Adrenal gland (tissue), 9 donors: ENCODE measurements at regions not wholly inside any gene's neighbourhood (a gene's known extent, or its start where the extent isn't known, plus 50 kb on each side); places are given as distances from the start of the nearest gene placed in this dataset.

ENCODE experiments used
- DNase-seq, 7 donors: peaks; one replicate each; pipeline ENCODE4 v3.0.0-alpha.2; 2019 to 2020
- H3K27ac ChIP-seq, 5 donors: fragments of 200-600 bp; sonication (generic) in 4 of 5; 1 replicate in 3 of 5; 2 replicates in 2 of 5; pipeline versions ENCODE4 v1.5.1 to v1.8.0; 2016 to 2020; ENCODE audit warnings: mild to moderate bottlenecking in 1 of 5
- H3K27me3 ChIP-seq: fragments of 200-600 bp; 2 replicates; pipeline ENCODE4 v1.8.0; 2021
- H3K36me3 ChIP-seq, 2 donors: fragments of 200-600 bp; replicated peaks in 1 of 2; 1 replicate in 1 of 2; 2 replicates in 1 of 2; pipeline versions ENCODE4 v1.5.1 to v1.8.0; 2018 to 2022
- H3K4me1 ChIP-seq, 2 donors: fragments of 200-600 bp; replicated peaks in 1 of 2; 1 replicate in 1 of 2; 2 replicates in 1 of 2; pipeline versions ENCODE4 v1.5.1 to v1.8.0; 2018 to 2021
- H3K4me3 ChIP-seq, 4 donors: fragments of 200-600 bp; sonication (generic) in 3 of 4; one replicate each; pipeline ENCODE4 v1.5.1; 2016 to 2018
- H3K9me3 ChIP-seq, 3 donors: fragments of 200-600 bp; sonication (generic) in 1 of 3; replicated peaks in 1 of 3; 1 replicate in 2 of 3; 2 replicates in 1 of 3; pipeline versions ENCODE4 v1.5.1 to v1.8.0; 2016 to 2021
- CTCF ChIP-seq, 6 experiments: fragments of 450-650 bp in 4 of 6; fragments of 200-600 bp in 2 of 6; sonication (generic) in 1 of 6; IDR thresholded peaks; 1 replicate in 5 of 6; 2 replicates in 1 of 6; pipeline versions ENCODE4 v1.5.1 to v1.8.0; 2016 to 2021; ENCODE audit warnings: antibody characterized with exemption in 6 of 6, mild to moderate bottlenecking in 2 of 6, moderate library complexity in 1 of 6
- POLR2A ChIP-seq, 2 donors: fragments of 450-650 bp; IDR thresholded peaks; one replicate each; pipeline ENCODE4 v1.6.1; 2017; ENCODE audit warnings: antibody characterized with exemption in 2 of 2, mild to moderate bottlenecking in 2 of 2, moderate library complexity in 1 of 2
- WGBS, 4 donors: extraction: QIAGEN DNeasy Blood & Tissue Kit in 2 of 4; methylation state at CpG; one replicate each; pipeline versions ENCODE4 v1.1.5 to v1.1.7; 2013 to 2017; 5-methylcytosine and 5-hydroxymethylcytosine counted together
- intact Hi-C, 2 donors: fragments of 100-400 bp; cut with DNase I; formaldehyde crosslinking; loops; one replicate each; pipeline versions ENCODE4 v1.14.1 to v1.15.0; 2022 to 2023
- donor health status: healthy with polysubstance abuse.
- donor health status: Bipolar disorder and iron deficiency.
- donor health status: DM: yes; HTN: yes; CAD: no.
- donor health status: DM: no; HTN: no; CAD: no.
- donor health status: DM: no; HTN: no; CAD: no.

DNA sequence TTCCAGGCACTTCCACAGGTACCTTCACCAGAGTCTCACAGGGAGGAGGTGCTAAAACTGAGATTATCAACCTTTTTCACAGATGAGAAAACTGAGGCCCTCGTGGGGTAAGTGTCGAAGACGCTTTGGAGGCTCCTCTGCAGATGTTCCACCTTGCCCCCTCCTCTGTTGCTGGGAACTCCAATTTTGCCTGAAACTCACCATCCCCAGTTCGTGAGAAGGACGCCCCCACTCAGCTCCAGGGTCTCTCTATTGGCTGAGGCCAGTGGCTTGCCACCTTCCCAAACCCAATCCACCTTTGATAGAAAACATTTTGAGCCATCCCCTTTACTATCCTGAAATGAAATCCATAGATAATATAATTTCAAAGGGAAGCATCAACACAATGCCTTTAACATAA, 109.1 kb downstream of the CYP26B1 start:
- WGBS, 4 donors: 79 to 89% (median 81%) methylated on average over 5 of the region's 5 CpGs

DNA sequence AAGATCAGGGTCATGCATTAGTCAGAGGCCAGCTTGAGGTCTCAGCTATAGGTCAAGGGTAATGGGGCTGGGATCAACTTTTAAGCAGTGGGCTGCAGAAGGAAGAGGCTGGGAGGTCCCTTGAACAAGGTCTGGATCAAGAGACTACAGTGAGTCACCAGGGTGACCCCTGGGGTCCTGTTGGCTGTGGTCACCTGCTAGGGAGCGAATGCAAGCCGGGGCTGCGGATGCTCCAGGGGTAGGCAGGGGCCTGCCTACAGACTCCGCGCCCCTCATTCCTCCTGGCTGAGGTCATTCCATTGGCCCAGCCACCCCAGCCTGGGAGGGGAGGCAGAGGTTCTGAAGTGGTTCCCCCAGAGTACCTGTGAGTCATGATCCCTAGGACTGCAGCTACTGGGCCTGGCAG, 110.4 kb downstream of the CYP26B1 start:
- intact Hi-C loops: no loop called here
- no peak for DNase-seq
- WGBS, 4 donors: 82 to 95% (median 91%) methylated on average over 5 of the region's 5 CpGs

More for the DNA sequence above, 109.1 kb downstream of the CYP26B1 start:
- TF ChIP-seq CTCF (IDR thresholded peaks at IDR 0.05): no peak
- TF ChIP-seq POLR2A (IDR thresholded peaks at IDR 0.05): no peak
- Histone ChIP-seq H3K9me3 (no peaks in the 10 kb centered on the region), H3K4me3 (no peak overlapping the region), H3K27ac (no peak overlapping the region), H3K27me3 (no peaks in the 10 kb centered on the region), H3K4me1 (no peaks in the 10 kb centered on the region), H3K36me3 (no peaks in the 10 kb centered on the region)
- DNase-seq: no peak
- intact Hi-C loops: no loop called here

GRCh38 chr2:72036595-72036994, 111.1 kb downstream of the CYP26B1 start:
- Histone ChIP-seq H3K4me3 (no peak overlapping the region), H3K36me3 (no peaks in the 10 kb centered on the region), H3K9me3 (no peaks in the 10 kb centered on the region), H3K27ac (no peak overlapping the region), H3K27me3 (no peaks in the 10 kb centered on the region), H3K4me1 (no peaks in the 10 kb centered on the region)
- intact Hi-C loops: no loop called here
- WGBS, 4 donors: 84 to 97% (median 95%) methylated on average over 5 to 6 of the region's 6 CpGs
- TF ChIP-seq CTCF (IDR thresholded peaks at IDR 0.05) (no peak), POLR2A (IDR thresholded peaks at IDR 0.05) (no peak)
- DNase-seq: no peak

More for the DNA sequence above, 110.4 kb downstream of the CYP26B1 start:
- Histone ChIP-seq H3K27me3 (no peaks in the 10 kb centered on the region), H3K4me1 (no peaks in the 10 kb centered on the region), H3K9me3 (no peaks in the 10 kb centered on the region), H3K36me3 (no peaks in the 10 kb centered on the region), H3K27ac (no peak overlapping the region), H3K4me3 (no peak overlapping the region)
- TF ChIP-seq CTCF (IDR thresholded peaks at IDR 0.05) (no peak), POLR2A (IDR thresholded peaks at IDR 0.05) (no peak)

DNA sequence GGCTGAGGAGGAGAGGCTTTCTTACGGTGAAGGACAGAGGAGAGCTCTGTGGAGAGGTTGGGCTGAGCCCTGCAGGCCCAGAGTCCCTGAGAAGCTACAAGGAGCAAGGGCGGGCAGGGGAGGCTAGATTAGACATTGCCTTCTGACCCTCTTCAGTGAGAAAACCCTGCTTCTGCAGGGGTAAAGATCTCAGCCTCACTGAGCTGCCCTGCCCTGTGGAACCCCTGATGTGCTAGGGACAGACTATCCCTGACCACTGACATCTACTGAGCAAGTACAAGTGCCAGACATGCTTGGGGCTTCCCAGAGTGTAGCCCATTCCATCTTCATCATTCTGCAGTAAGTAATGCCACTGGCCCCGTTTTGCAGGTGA, 111.5 kb downstream of the CYP26B1 start:
- TF ChIP-seq POLR2A (IDR thresholded peaks at IDR 0.05) (no peak), CTCF (IDR thresholded peaks at IDR 0.05) (no peak)
- Histone ChIP-seq H3K27me3 (no peaks in the 10 kb centered on the region), H3K27ac (peak overlapping the region in 1 of 5 donors; percentile 45), H3K9me3 (no peaks in the 10 kb centered on the region), H3K36me3 (no peaks in the 10 kb centered on the region), H3K4me3 (no peak overlapping the region), H3K4me1 (no peaks in the 10 kb centered on the region)
- WGBS, 4 donors: 78 to 96% (median 92%) methylated on average over 2 to 3 of the region's 3 CpGs
- intact Hi-C loops: no loop called here
- DNase-seq: peak in 1 of 7 donors; percentile 13
